Urothelium cell line (cell line): ENCODE measurements at regions not wholly inside any gene's neighbourhood (a gene's known extent, or its start where the extent isn't known, plus 50 kb on each side); places are given as distances from the start of the nearest gene placed in this dataset.

ENCODE experiments used
- DNase-seq: peaks from one replicate; pipeline ENCODE4 v3.0.0; 2011; ENCODE audit warnings: low spot score, mixed read lengths
- FAIRE-seq: peaks from 2 replicates; lab custom pipeline; 2011; peaks lifted over from hg19 to GRCh38; lab: Jason Lieb, UNC

GRCh38 chr2:59561281-59561680, 992.2 kb downstream of the BCL11A start:
- DNase-seq (no peak), FAIRE-seq (no peak)

- FAIRE-seq (no peak), DNase-seq (no peak)
Observed at GRCh38 chr2:59560769-59561168, 992.7 kb downstream of the BCL11A start.

DNA sequence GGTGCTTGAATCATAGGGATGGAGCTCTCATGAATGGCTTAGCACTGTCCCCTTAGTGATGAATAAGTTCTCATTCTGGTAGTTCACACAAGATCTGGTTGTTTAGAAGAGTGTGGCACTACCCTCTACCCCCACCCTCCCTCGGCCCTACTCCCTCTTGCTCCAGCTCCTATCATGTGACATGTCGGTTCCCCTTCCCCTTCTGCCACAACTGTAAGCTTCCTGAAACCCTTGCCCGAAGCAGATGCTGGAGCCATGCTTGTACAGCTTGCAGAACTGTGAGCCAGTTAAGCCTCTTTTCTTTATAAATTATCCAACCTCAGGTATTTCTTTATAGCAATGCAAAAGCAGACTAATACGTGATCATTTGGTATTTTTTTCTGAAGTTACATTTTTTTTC, 1012.6 kb downstream of the BCL11A start:
- peak; percentile 87 for FAIRE-seq
- no peak for DNase-seq

GRCh38 chr2:59538398-59538911, 1015.0 kb downstream of the BCL11A start:
- DNase-seq = no peak
- no peak for FAIRE-seq

GRCh38 chr2:59532808-59533207, 1020.6 kb downstream of the BCL11A start:
- FAIRE-seq (no peak), DNase-seq (no peak)

DNA sequence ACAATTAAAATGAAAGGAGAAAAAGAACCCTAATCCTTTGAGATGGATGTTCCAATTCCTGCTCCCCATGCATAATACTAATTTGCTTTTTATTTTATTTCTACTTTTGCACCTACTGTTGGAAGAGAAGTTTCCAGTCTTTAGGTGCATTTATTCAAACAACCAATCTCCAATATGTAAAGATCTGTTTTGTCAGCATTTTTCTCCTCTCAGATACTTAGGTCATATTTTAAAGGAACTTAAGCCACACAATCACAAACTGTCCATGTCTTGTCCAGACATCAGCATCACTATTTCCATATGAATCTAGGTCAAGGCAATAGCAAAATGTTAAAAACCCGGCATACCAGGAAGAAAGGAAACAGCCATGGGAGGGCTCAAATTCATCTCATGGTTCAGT, 1023.2 kb downstream of the BCL11A start:
- FAIRE-seq (no peak), DNase-seq (no peak)

GRCh38 chr2:59529726-59530125, 1023.7 kb downstream of the BCL11A start:
- no peak for FAIRE-seq

DNA sequence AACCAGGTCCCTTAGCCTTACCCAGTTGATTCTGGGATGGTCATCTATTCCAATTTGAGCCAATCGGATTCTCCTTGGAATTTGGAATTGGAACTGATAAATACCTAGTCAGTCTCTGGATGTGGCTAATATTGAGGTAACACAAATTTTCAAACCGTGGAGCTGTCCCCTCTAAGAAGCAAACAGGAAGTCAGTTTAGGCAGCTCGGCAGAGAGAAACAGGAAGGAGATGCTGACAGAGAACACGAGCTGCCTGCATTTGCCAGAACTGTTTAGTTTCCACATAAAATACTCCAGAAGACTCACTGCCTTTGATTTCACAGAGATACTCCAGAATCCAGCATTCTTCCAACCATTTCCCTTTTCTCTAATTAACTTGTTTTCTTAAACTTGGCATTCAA, 1024.9 kb downstream of the BCL11A start:
- FAIRE-seq (no peak), DNase-seq (no peak)

More at GRCh38 chr2:59529726-59530125, 1023.7 kb downstream of the BCL11A start:
- no peak for DNase-seq

- no peak for FAIRE-seq
- no peak for DNase-seq
Observed at GRCh38 chr2:59502981-59503380, 1050.5 kb downstream of the BCL11A start.

DNA sequence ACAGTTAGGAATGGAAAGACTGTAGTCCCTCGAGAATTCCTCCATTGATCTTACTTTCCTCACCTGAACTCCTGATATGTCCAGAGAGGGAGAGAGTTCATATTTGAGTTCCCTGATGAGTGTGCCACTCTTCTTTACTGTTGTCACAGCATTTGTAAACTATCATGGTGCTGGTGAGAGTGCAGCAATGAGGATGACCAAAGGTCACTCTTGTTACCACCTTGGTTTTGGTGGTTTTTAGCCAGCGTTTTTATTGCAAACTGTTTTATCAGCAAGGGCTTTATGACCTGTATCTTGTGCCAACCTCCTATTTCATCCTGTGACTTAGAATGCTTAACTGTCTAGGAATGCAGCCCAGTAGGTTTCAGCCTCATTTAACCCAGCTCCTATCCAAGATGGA, 1062.5 kb downstream of the BCL11A start:
- FAIRE-seq (peak; percentile 9), DNase-seq (no peak)

DNA sequence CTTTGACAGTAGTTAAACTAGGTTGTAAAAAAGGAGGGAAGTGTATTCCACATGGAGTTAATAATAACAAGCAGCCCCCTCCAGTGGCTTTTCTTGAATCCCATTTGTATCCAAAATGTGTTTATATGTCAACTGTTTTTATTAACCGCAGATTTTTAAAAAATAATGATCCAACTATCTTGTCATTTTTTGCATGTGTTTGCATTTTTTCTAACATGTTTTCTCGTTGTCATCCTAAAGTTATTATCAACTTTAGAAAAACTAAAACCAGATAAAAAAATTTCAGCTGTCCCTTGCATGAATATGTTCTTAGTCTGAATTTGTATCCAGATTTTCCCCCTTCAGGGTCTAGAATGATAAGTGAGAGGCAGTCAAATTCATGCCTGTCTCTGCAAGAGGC, 1063.3 kb downstream of the BCL11A start:
- no peak for DNase-seq
- FAIRE-seq = no peak

DNA sequence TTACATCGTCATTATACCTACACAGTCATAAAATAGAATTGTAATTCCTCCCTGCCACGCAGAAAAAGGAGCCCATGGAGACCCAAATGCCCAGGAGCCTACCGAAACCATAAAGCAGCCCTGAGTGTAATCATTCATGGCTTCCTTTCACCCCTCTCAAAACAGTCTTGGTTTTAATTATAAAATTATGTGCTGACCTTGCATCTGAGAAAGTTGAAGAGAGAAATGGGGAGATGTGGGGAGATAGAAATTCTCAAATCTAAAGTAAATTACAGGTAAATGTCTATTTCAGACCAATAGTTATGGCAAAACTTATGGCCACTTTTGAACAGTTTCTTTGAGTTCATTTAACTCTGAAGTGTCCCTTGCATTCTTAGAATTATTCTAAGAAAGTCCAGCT, 1068.8 kb downstream of the BCL11A start:
- DNase-seq (no peak), FAIRE-seq (no peak)

DNA sequence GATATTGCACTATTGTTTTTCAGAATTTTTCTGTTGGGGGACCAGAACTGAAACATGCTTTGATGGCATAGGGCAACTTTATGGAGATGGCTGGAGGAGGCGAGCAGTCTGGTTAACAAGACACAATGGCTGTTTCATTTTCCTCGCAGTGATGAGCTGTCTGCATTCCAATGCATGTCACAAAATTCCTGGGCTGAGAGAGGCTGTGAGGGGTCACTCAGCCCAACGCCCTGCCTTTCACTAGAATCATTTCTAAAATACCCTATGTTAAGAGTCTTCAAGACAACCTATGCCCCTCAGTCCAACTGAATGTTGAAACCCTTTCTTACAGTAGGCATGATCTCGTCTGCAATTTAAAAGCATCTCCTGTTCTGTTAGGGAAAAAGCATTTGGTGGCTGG, 1090.0 kb downstream of the BCL11A start:
- FAIRE-seq (peak; percentile 74), DNase-seq (peak; percentile 32)

- peak; percentile 80 for FAIRE-seq
- DNase-seq = no peak
Observed at GRCh38 chr2:59462422-59463197, 1090.8 kb downstream of the BCL11A start.

GRCh38 chr2:59461127-59461526, 1092.3 kb downstream of the BCL11A start:
- no peak for FAIRE-seq
- no peak for DNase-seq

GRCh38 chr2:59458800-59459199, 1094.7 kb downstream of the BCL11A start:
- FAIRE-seq = no peak

DNA sequence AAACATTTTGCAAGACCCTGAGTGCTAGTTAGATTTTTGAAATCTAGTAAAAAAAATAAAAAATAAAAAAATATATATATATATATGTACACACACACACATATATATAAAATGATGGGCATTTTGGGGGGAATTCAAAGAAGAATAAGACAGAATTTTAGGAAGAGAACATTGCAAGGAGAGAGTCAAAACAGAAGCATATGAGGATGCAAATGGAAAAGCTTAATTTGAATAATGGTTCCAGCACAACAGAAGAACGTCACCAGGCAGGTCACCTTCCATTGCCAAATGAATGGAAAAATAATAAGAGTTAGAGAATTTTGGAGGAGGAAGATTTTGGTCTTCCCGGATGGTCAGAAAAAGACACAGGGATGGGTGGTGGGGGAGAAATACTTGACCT, 1097.2 kb downstream of the BCL11A start:
- FAIRE-seq = no peak

More at GRCh38 chr2:59458800-59459199, 1094.7 kb downstream of the BCL11A start:
- DNase-seq = no peak

GRCh38 chr2:59449274-59449673, 1104.2 kb downstream of the BCL11A start:
- FAIRE-seq (no peak), DNase-seq (peak; percentile 11)

More for the DNA sequence above, 1097.2 kb downstream of the BCL11A start:
- no peak for DNase-seq

DNA sequence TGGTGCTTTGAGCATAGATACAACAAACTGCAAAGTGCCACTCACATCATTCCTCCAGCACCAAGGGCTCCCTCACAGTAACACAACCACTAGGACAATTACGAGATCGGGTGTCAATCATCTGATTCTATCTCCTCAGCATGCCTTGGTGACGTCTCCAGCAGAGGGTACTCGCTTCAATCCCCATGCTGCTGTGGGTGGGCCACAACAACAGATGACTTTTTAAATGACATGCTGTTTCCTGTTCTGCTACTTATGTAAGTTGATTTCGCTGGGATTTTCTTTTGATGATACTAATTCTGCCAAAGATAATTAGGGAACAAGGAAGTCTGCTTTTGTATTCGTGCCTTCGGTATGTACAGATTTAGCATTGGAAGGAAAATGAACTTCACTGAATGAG, 1113.0 kb downstream of the BCL11A start:
- FAIRE-seq = no peak
- DNase-seq = no peak

DNA sequence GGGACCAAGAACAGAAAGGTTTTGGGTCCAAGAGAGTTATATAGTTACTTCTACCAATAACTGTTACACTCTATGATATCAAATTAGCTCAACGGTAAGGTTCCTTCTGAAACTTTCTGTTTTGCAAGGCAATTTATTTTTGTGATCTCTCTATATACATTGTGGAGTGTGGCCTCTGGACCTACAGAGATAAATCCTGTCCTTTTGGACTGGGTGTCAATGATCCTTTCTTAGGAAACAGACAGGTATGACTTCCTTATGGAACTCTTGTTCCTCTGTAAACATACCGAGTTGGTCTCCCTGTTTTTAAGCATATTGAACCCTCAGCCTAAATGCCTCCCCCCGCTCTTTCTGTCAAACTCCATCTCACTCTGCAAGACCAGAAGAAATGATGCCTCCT, 1117.8 kb downstream of the BCL11A start:
- no peak for FAIRE-seq
- no peak for DNase-seq

DNA sequence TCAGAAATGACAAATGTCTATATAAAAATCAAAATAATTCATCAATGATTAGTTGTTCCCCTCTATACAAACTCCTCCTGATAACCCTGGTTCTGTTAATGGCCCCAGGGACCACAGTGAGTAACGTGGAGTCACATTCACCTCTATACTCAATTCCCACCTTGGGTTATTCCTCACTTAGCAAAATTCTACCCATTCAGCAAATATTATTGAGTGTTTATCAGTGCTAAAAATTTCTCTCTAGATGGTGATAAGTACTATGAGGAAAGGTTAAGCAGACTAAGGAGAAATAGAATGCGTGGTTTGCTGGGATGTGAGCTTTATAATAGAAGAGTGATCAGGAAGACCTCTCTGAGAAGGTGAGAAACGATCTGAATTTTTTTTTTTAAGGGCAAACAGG, 1124.5 kb downstream of the BCL11A start:
- FAIRE-seq (no peak), DNase-seq (no peak)

DNA sequence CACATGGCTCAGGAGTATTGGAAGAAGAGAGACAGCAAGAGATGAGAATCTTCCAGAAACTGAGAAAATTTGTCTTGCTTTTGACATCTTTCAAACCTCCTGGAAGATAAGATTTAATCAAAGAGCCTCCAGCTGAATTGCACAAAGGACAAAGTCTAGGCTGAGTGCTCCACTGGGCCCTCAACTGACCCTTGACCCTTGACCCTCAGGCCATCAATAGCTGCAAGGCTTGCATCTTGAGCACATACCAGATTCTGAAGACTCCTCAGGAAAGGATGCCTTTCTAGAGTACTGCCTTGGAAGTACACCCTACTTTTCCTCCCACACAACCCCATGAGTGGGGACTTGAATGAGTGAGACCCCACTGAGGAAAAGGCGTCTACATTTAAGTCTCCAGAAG, 1125.5 kb downstream of the BCL11A start:
- DNase-seq (no peak), FAIRE-seq (no peak)

- peak; percentile 16 for DNase-seq
- peak; percentile 23 for FAIRE-seq
Observed at GRCh38 chr2:59425247-59425646, 1128.2 kb downstream of the BCL11A start.
